B cell (primary cell): ENCODE measurements at regions not wholly inside any gene's neighbourhood (a gene's known extent, or its start where the extent isn't known, plus 50 kb on each side); places are given as distances from the start of the nearest gene placed in this dataset.

Experiments
- CTCF ChIP-seq: fragments of 200-600 bp; IDR thresholded peaks from one replicate; pipeline ENCODE4 v1.8.0; 2022; ENCODE audit warnings: antibody characterized with exemption, mild to moderate bottlenecking
- EZH2 ChIP-seq: IDR thresholded peaks from 2 replicates; pipeline ENCODE4 v1.6.1; 2012; ENCODE audit warnings: borderline replicate concordance, low read depth, mild to moderate bottlenecking, moderate library complexity, low read length; ENCODE audit not compliant: insufficient read depth, poor library complexity, severe bottlenecking

GRCh38 chrX:113873056-113873455, 710.8 kb upstream of the HTR2C start:
- TF ChIP-seq EZH2 = no peak
- no peak for TF ChIP-seq CTCF
